ENCODE measurements at regions not wholly inside any gene's neighbourhood (a gene's known extent, or its start where the extent isn't known, plus 50 kb on each side); places are given as distances from the start of the nearest gene placed in this dataset.
"Not testable (repeated sequence)": the region's sequence is repeated elsewhere in the genome, so short reads cannot be mapped to it uniquely, and the experiment has no call there.

GRCh38 chr4:171475111-171475510 is 338.1 kb upstream of the GALNTL6 start:
- H3K36me3 ChIP-seq, DNase-seq, H3K27me3 ChIP-seq, H3K4me3 ChIP-seq, H3K9me3 ChIP-seq: not testable (repeated sequence)

- Histone ChIP-seq H3K36me3 (no peaks in the 10 kb centered on the region), H3K9me3 (no peaks in the 10 kb centered on the region), H3K4me3 (no peak overlapping the region), H3K27me3 (no peaks in the 10 kb centered on the region)
- DNase-seq = no peak
These were observed 340.0 kb upstream of the GALNTL6 start for GRCh38 chr4:171473155-171473554.

- no peaks in the 10 kb centered on the region for H3K36me3 ChIP-seq
- H3K4me3 ChIP-seq = no peak overlapping the region
- no peaks in the 10 kb centered on the region for H3K27me3 ChIP-seq
- H3K9me3 ChIP-seq = no peaks in the 10 kb centered on the region
- DNase-seq = no peak
These were observed 341.0 kb upstream of the GALNTL6 start for GRCh38 chr4:171472230-171472629.

GRCh38 chr4:171464499-171464898 is 348.7 kb upstream of the GALNTL6 start:
- H3K4me3 ChIP-seq = no peak overlapping the region
- DNase-seq = no peak
- no peaks in the 10 kb centered on the region for H3K27me3 ChIP-seq
- H3K9me3 ChIP-seq = no peaks in the 10 kb centered on the region
- no peaks in the 10 kb centered on the region for H3K36me3 ChIP-seq

GRCh38 chr4:171461191-171461590 is 352.0 kb upstream of the GALNTL6 start:
- no peaks in the 10 kb centered on the region for H3K9me3 ChIP-seq
- H3K27me3 ChIP-seq = no peaks in the 10 kb centered on the region
- no peaks in the 10 kb centered on the region for H3K36me3 ChIP-seq
- no peak for DNase-seq
- no peak overlapping the region for H3K4me3 ChIP-seq

GRCh38 chr4:171448919-171449481 is 364.2 kb upstream of the GALNTL6 start:
- Histone ChIP-seq H3K36me3 (no peaks in the 10 kb centered on the region), H3K4me3 (no peak overlapping the region), H3K9me3 (no peaks in the 10 kb centered on the region), H3K27me3 (no peaks in the 10 kb centered on the region)
- no peak for DNase-seq

- no peaks in the 10 kb centered on the region for H3K36me3 ChIP-seq
- no peaks in the 10 kb centered on the region for H3K9me3 ChIP-seq
- H3K4me3 ChIP-seq = no peak overlapping the region
- no peaks in the 10 kb centered on the region for H3K27me3 ChIP-seq
- no peak for DNase-seq
These were observed 364.8 kb upstream of the GALNTL6 start for GRCh38 chr4:171448358-171448757.

- H3K9me3 ChIP-seq = no peaks in the 10 kb centered on the region
- H3K27me3 ChIP-seq = no peaks in the 10 kb centered on the region
- no peak for DNase-seq
- no peak overlapping the region for H3K4me3 ChIP-seq
- H3K36me3 ChIP-seq = no peaks in the 10 kb centered on the region
These were observed 371.8 kb upstream of the GALNTL6 start for GRCh38 chr4:171441300-171441941.

GRCh38 chr4:171433674-171434073 is 379.5 kb upstream of the GALNTL6 start:
- no peak for DNase-seq
- Histone ChIP-seq H3K9me3 (no peaks in the 10 kb centered on the region), H3K4me3 (no peak overlapping the region), H3K27me3 (no peaks in the 10 kb centered on the region), H3K36me3 (no peaks in the 10 kb centered on the region)

GRCh38 chr4:171432536-171432935 is 380.7 kb upstream of the GALNTL6 start:
- no peaks in the 10 kb centered on the region for H3K9me3 ChIP-seq
- H3K36me3 ChIP-seq = no peaks in the 10 kb centered on the region
- no peak for DNase-seq
- no peaks in the 10 kb centered on the region for H3K27me3 ChIP-seq
- H3K4me3 ChIP-seq = no peak overlapping the region

- H3K4me3 ChIP-seq = no peak overlapping the region
- H3K27me3 ChIP-seq = no peaks in the 10 kb centered on the region
- no peak for DNase-seq
- no peaks in the 10 kb centered on the region for H3K36me3 ChIP-seq
- no peaks in the 10 kb centered on the region for H3K9me3 ChIP-seq
These were observed 382.7 kb upstream of the GALNTL6 start for GRCh38 chr4:171430495-171430894.

- Histone ChIP-seq H3K36me3 (no peaks in the 10 kb centered on the region), H3K9me3 (no peaks in the 10 kb centered on the region), H3K27me3 (no peaks in the 10 kb centered on the region), H3K4me3 (no peak overlapping the region)
- no peak for DNase-seq
These were observed 416.0 kb upstream of the GALNTL6 start for GRCh38 chr4:171397175-171397574.

- H3K9me3 ChIP-seq = no peaks in the 10 kb centered on the region
- H3K36me3 ChIP-seq = no peaks in the 10 kb centered on the region
- H3K4me3 ChIP-seq = no peak overlapping the region
- no peaks in the 10 kb centered on the region for H3K27me3 ChIP-seq
- DNase-seq = no peak
These were observed 422.6 kb upstream of the GALNTL6 start for GRCh38 chr4:171390626-171391025.

GRCh38 chr4:171378323-171378722 is 434.9 kb upstream of the GALNTL6 start:
- Histone ChIP-seq H3K4me3 (no peak overlapping the region), H3K27me3 (no peaks in the 10 kb centered on the region), H3K36me3 (no peaks in the 10 kb centered on the region), H3K9me3 (no peaks in the 10 kb centered on the region)
- no peak for DNase-seq

- H3K9me3 ChIP-seq = no peaks in the 10 kb centered on the region
- no peaks in the 10 kb centered on the region for H3K36me3 ChIP-seq
- no peaks in the 10 kb centered on the region for H3K27me3 ChIP-seq
- no peak overlapping the region for H3K4me3 ChIP-seq
- no peak for DNase-seq
These were observed 436.5 kb upstream of the GALNTL6 start for GRCh38 chr4:171376724-171377123.

GRCh38 chr4:171353535-171353934 is 459.7 kb upstream of the GALNTL6 start:
- no peaks in the 10 kb centered on the region for H3K9me3 ChIP-seq
- H3K36me3 ChIP-seq = no peaks in the 10 kb centered on the region
- no peak overlapping the region for H3K4me3 ChIP-seq
- no peaks in the 10 kb centered on the region for H3K27me3 ChIP-seq
- DNase-seq = no peak

- no peaks in the 10 kb centered on the region for H3K27me3 ChIP-seq
- no peak for DNase-seq
- no peaks in the 10 kb centered on the region for H3K9me3 ChIP-seq
- H3K36me3 ChIP-seq = no peaks in the 10 kb centered on the region
- H3K4me3 ChIP-seq = no peak overlapping the region
These were observed 465.1 kb upstream of the GALNTL6 start for GRCh38 chr4:171348090-171348489.

GRCh38 chr4:171342646-171343045 is 470.6 kb upstream of the GALNTL6 start:
- Histone ChIP-seq H3K27me3 (no peaks in the 10 kb centered on the region), H3K4me3 (no peak overlapping the region), H3K9me3 (no peaks in the 10 kb centered on the region), H3K36me3 (no peaks in the 10 kb centered on the region)
- DNase-seq = no peak
